Fibroblast of the aortic adventitia (primary cell): ENCODE measurements at regions not wholly inside any gene's neighbourhood (a gene's known extent, or its start where the extent isn't known, plus 50 kb on each side); places are given as distances from the start of the nearest gene placed in this dataset.

Experiments
- DNase-seq: peaks from one replicate; pipeline ENCODE4 v3.0.0-alpha.2; 2010; ENCODE audit warnings: low read depth
- H3K4me3 ChIP-seq: 2 replicates; pipeline ENCODE4 v1.5.1; 2011; ENCODE audit warnings: low read depth, mild to moderate bottlenecking, control low read depth, low read length, moderate library complexity
- TF ChIP-seq, protein P1 (sequence below): IDR thresholded peaks from 2 replicates; pipeline ENCODE4 v1.5.1; 2011; ENCODE audit warnings: mild to moderate bottlenecking, low read length, control low read depth, inconsistent platforms; ENCODE audit not compliant: insufficient read depth

DNA sequence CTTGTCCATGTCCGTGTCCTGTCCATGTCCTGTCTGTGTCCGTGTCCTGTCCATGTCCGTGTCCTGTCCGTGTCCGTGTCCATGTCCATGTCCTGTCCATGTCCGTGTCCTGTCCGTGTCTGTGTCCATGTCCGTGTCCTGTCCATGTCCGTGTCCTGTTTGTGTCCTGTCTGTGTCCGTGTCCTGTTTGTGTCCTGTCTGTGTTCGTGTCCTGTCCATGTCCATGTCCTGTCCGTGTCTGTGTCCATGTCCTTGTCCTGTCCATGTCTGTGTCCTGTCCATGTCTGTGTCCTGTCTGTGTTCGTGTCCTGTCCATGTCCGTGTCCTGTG lies 55.0 kb upstream of the BHLHE23 start:
- H3K4me3 ChIP-seq = no peak overlapping the region
- no peak for DNase-seq
- TF ChIP-seq, protein P1, sequence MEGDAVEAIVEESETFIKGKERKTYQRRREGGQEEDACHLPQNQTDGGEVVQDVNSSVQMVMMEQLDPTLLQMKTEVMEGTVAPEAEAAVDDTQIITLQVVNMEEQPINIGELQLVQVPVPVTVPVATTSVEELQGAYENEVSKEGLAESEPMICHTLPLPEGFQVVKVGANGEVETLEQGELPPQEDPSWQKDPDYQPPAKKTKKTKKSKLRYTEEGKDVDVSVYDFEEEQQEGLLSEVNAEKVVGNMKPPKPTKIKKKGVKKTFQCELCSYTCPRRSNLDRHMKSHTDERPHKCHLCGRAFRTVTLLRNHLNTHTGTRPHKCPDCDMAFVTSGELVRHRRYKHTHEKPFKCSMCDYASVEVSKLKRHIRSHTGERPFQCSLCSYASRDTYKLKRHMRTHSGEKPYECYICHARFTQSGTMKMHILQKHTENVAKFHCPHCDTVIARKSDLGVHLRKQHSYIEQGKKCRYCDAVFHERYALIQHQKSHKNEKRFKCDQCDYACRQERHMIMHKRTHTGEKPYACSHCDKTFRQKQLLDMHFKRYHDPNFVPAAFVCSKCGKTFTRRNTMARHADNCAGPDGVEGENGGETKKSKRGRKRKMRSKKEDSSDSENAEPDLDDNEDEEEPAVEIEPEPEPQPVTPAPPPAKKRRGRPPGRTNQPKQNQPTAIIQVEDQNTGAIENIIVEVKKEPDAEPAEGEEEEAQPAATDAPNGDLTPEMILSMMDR = no peak

DNA sequence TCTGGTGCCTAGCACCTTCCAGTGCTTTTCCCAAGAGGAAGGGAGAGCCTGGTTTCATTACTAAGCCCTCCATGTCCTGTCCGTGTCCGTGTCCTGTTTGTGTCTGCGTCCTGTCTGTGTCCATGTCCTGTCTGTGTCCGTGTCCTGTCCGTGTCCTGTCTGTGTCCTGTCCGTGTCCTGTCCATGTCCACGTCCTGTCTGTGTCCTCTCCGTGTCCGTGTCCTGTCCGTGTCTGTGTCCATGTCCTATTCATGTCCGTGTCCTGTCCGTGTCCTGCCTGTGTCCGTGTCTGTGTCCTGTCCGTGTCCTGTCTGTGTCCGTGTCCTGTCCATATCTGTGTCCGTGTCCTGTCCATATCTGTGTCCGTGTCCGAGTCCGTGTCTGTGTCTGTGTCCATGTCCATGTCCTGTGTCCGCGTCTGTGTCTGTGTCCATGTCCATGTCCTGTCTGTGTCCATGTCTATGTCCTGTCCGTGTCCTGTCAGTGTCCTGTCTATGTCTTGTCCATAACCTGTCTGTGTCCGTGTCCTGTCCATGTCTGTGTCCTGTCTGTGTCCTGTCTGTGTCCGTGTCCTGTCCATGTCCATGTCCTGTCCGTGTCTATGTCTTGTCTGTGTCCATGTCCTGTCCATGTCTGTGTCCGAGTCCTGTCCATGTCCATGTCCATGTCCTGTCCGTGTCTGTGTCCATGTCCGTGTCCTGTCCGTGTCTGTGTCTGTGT lies 54.4 kb upstream of the BHLHE23 start:
- TF ChIP-seq, protein P1 = no peak
- no peak overlapping the region for H3K4me3 ChIP-seq
- DNase-seq = no peak

DNA sequence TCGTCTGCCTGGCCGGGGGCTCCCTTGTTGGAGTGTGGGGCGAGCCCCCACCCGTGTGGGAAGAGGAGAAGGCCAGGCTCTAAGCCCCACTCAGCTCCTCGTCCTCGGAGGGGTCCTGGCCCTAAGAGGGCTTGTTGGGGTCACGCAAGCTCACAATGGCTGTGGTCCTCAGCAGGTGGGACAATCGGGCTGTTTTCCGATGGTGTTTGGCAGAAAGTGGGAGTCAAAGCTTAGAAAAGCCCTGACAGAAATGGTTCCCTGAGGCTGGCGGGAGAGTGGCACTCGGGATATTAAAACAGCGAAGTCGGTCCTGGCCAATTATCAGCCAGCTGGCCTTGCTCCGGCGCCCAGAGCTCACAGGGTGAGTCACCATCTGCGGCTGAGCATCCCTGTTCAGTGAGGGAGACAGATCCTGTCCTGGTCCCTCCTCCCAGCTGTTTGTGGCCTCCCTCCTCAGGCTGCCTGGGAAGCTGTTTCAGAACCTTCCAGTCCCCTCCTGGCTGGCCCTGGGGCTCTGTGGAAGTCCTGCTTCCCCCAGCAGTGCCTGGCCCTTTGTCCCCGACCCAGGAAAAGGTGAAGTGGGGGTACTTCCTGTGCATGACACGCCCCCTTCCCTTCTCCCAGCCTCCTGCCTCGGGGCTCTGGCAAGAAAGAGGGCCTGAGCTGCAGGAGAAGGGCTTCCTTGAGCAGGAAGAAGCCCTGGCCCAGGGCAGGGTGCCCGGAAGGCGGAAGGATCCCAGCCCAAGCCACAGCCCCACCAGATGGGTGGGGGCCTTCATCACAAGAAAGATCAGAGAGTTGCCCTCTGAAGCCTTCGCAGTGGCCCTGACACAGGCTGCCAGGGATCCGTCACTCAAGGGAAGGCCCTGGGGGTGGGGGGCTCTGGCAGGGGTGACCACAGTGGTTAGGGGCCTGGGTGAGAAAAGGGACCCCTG lies 53.6 kb upstream of the BHLHE23 start:
- H3K4me3 ChIP-seq = no peak overlapping the region
- DNase-seq = no peak
- TF ChIP-seq, protein P1 = no peak

DNA sequence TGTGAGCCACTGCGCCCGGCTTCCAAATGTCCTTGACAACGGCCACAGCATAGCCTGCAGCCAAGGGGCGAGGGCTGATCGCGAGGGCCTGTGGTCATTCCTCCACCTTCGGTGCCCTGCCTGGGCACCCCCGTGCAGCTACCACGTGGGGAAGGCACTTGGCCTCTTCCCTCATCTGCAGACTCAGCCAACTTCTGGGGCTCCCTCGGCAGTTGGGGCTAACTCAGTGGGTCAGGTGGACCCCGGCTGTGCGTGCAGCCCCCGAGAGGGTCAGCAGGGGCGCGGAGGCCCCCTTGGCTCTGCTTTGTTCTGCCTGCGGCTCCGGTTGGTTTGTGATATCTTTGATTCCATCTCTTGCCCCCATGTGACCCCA lies 52.9 kb upstream of the BHLHE23 start:
- DNase-seq = no peak
- TF ChIP-seq, protein P1 = no peak
- no peak overlapping the region for H3K4me3 ChIP-seq

DNA sequence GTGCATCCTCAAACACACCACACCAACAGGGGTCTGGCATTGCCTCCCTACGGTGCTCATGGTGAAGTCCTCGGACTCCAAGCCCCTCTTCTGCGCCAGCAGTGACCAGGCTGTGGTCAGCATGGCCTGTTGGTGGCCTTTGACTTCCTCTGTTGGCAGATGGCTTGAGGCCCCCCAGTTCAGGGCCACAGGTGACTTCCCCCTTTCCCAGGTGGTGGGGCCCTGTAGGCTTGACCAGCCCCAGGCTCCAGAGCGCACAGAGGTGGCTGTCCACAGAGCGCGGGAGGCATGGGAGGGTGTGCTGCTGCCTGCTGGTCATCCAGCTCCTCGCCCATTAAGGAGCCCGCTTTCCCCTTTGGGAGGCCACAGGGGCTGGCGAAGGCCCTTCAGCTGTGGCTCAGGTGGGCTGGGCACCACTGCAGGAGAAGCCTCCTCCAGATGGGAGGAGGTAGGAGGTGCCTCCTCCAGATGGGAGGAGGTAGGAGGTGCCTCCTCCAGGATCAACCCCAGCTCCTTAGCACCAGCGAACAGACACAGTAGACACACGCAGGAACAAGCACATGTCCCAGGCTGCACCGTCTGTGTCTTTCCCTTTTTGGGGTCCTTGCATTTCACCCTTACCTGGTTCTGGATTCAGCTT lies 52.1 kb upstream of the BHLHE23 start:
- TF ChIP-seq, protein P1 = no peak
- H3K4me3 ChIP-seq = no peak overlapping the region
- DNase-seq = no peak

DNA sequence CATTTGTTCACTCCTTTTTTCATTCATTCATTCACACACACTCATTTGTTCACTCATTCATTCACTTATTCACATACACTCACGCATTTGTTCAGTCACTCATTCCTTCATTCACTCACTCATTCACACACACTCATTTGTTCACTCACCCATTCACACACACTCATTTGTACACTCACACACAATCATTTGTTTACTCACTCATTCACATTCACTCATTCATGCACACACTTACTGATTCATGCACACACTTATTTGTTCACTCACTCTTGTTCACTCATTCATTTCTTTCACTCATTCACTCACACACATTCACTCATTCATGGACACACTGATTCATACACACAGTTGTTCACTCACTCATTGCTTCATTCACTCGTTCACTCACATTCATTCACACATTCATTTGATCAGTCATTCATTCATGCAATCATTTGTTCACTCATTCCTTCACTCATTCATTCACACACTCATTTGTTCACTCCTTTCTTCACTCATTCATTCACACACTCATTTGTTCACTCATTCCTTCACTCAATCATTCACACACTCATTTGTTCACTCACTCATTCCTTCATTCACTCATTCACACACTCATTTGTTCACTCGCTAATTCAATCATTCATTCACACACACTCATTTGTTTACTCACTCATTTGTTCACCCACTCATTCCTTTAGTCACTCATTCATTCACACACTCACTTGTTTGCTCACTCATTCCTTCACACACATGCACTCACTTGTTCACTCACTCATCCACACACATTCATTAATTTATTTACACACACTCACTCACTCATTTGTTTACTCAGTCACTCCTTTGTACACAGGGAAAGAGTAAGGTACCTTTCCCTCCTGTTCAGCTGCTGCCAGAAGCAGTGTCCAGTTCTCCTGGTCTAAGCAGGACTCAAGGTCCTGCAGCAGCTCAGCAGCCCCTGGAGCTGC lies 50.7 kb upstream of the BHLHE23 start:
- no peak overlapping the region for H3K4me3 ChIP-seq
- TF ChIP-seq, protein P1 = no peak
- DNase-seq = peak; percentile 7
